ENCODE measurements at regions not wholly inside any gene's neighbourhood (a gene's known extent, or its start where the extent isn't known, plus 50 kb on each side); places are given as distances from the start of the nearest gene placed in this dataset.

GRCh38 chr9:107983762-107984161 is 494.2 kb upstream of the KLF4 start:
- DNase-seq (no peak), ATAC-seq (ENCODE audit: poor library complexity) (no peak)
- intact Hi-C loops (cut with DNase I): no loop called here

- no peak for DNase-seq
- intact Hi-C loops (cut with DNase I): no loop called here
- peak; percentile 57 for ATAC-seq (ENCODE audit: poor library complexity)
Observed at GRCh38 chr9:107983181-107983603, 493.6 kb upstream of the KLF4 start.

- intact Hi-C loops (cut with DNase I): no loop called here
- ATAC-seq (ENCODE audit: poor library complexity): peak; percentile 38
- no peak for DNase-seq
Observed at GRCh38 chr9:107982745-107983144, 493.2 kb upstream of the KLF4 start.

GRCh38 chr9:107982001-107982400 is 492.4 kb upstream of the KLF4 start:
- ATAC-seq (ENCODE audit: poor library complexity): no peak
- intact Hi-C loops (cut with DNase I): no loop called here
- DNase-seq: no peak

- DNase-seq: no peak
- no peak for ATAC-seq (ENCODE audit: poor library complexity)
- intact Hi-C loops (cut with DNase I): no loop called here
Observed at GRCh38 chr9:107980984-107981383, 491.4 kb upstream of the KLF4 start.

- intact Hi-C loops (cut with DNase I): no loop called here
- ATAC-seq (ENCODE audit: poor library complexity) (peak; percentile 98), DNase-seq (peak; percentile 83)
Observed at GRCh38 chr9:107976767-107977166, 487.2 kb upstream of the KLF4 start.

- no peak for ATAC-seq (ENCODE audit: poor library complexity)
- intact Hi-C loops (cut with DNase I): no loop called here
- no peak for DNase-seq
Observed at GRCh38 chr9:107975426-107976010, 485.9 kb upstream of the KLF4 start.

GRCh38 chr9:107973451-107973850 is 483.9 kb upstream of the KLF4 start:
- no peak for DNase-seq
- ATAC-seq (ENCODE audit: poor library complexity): no peak
- intact Hi-C loops (cut with DNase I): no loop called here

- intact Hi-C loops (cut with DNase I): no loop called here
- ATAC-seq (ENCODE audit: poor library complexity) (no peak), DNase-seq (no peak)
Observed at GRCh38 chr9:107972346-107972745, 482.8 kb upstream of the KLF4 start.

GRCh38 chr9:107971241-107971640 is 481.7 kb upstream of the KLF4 start:
- DNase-seq (no peak), ATAC-seq (ENCODE audit: poor library complexity) (peak; percentile 47)
- intact Hi-C loops (cut with DNase I): no loop called here

GRCh38 chr9:107970726-107971125 is 481.2 kb upstream of the KLF4 start:
- intact Hi-C loops (cut with DNase I): no loop called here
- DNase-seq: no peak
- ATAC-seq (ENCODE audit: poor library complexity): no peak

GRCh38 chr9:107969727-107970126 is 480.2 kb upstream of the KLF4 start:
- intact Hi-C loops (cut with DNase I): no loop called here
- ATAC-seq (ENCODE audit: poor library complexity): no peak

GRCh38 chr9:107969141-107969540 is 479.6 kb upstream of the KLF4 start:
- ATAC-seq (ENCODE audit: poor library complexity) (no peak), DNase-seq (no peak)
- intact Hi-C loops (cut with DNase I): no loop called here

More at GRCh38 chr9:107969727-107970126, 480.2 kb upstream of the KLF4 start:
- DNase-seq: no peak

GRCh38 chr9:107963246-107963645 is 473.7 kb upstream of the KLF4 start:
- intact Hi-C loops (cut with DNase I): no loop called here
- DNase-seq: no peak
- ATAC-seq (ENCODE audit: poor library complexity): no peak

GRCh38 chr9:107960916-107961315 is 471.3 kb upstream of the KLF4 start:
- intact Hi-C loops (cut with DNase I): no loop called here
- ATAC-seq (ENCODE audit: poor library complexity): no peak

GRCh38 chr9:107954312-107954711 is 464.7 kb upstream of the KLF4 start:
- ATAC-seq (ENCODE audit: poor library complexity): peak; percentile 59
- DNase-seq: no peak
- intact Hi-C loops (cut with DNase I): no loop called here

More at GRCh38 chr9:107960916-107961315, 471.3 kb upstream of the KLF4 start:
- DNase-seq: no peak

- DNase-seq: no peak
- ATAC-seq (ENCODE audit: poor library complexity): no peak
- intact Hi-C loops (cut with DNase I): no loop called here
Observed at GRCh38 chr9:107953556-107954125, 464.1 kb upstream of the KLF4 start.

GRCh38 chr9:107952773-107953172 is 463.2 kb upstream of the KLF4 start:
- DNase-seq (no peak), ATAC-seq (ENCODE audit: poor library complexity) (no peak)
- intact Hi-C loops (cut with DNase I): no loop called here

GRCh38 chr9:107951511-107951910 is 461.9 kb upstream of the KLF4 start:
- ATAC-seq (ENCODE audit: poor library complexity) (no peak), DNase-seq (no peak)
- intact Hi-C loops (cut with DNase I): no loop called here

GRCh38 chr9:107949061-107949460 is 459.5 kb upstream of the KLF4 start:
- ATAC-seq (ENCODE audit: poor library complexity) (no peak), DNase-seq (no peak)
- intact Hi-C loops (cut with DNase I): no loop called here

GRCh38 chr9:107948601-107949000 is 459.0 kb upstream of the KLF4 start:
- ATAC-seq (ENCODE audit: poor library complexity): no peak
- no peak for DNase-seq
- intact Hi-C loops (cut with DNase I): no loop called here
